Skeletal muscle satellite cell (primary cell): ENCODE measurements at regions not wholly inside any gene's neighbourhood (a gene's known extent, or its start where the extent isn't known, plus 50 kb on each side); places are given as distances from the start of the nearest gene placed in this dataset.
A peak's percentile ranks its signal among the peaks of the same experiment; 100 is the strongest.

Experiments used
- H3K27me3 ChIP-seq: 2 replicates; pipeline ENCODE4 v1.7.0; 2013; ENCODE audit warnings: low read length; ENCODE audit not compliant: control insufficient read depth, insufficient read depth
- H3K36me3 ChIP-seq: 2 replicates; pipeline ENCODE4 v1.7.0; 2013; ENCODE audit warnings: mild to moderate bottlenecking, control low read depth, low read length; ENCODE audit not compliant: insufficient read depth
- H3K4me1 ChIP-seq: 2 replicates; pipeline ENCODE4 v1.7.0; 2013; ENCODE audit warnings: low read length; ENCODE audit not compliant: control insufficient read depth, insufficient read depth
- H3K4me2 ChIP-seq: 2 replicates; pipeline ENCODE4 v1.7.0; 2013; ENCODE audit warnings: mild to moderate bottlenecking, low read length
- H3K4me3 ChIP-seq: 2 replicates; pipeline ENCODE4 v1.7.0; 2013; ENCODE audit warnings: low read length
- H3K9ac ChIP-seq: 2 replicates; pipeline ENCODE4 v1.7.0; 2013; ENCODE audit warnings: mild to moderate bottlenecking, low read depth, low read length, moderate library complexity
- H3K9me3 ChIP-seq: replicated peaks from 2 replicates; pipeline ENCODE4 v1.7.0; 2013; ENCODE audit warnings: mild to moderate bottlenecking, control low read depth, low read length

DNA sequence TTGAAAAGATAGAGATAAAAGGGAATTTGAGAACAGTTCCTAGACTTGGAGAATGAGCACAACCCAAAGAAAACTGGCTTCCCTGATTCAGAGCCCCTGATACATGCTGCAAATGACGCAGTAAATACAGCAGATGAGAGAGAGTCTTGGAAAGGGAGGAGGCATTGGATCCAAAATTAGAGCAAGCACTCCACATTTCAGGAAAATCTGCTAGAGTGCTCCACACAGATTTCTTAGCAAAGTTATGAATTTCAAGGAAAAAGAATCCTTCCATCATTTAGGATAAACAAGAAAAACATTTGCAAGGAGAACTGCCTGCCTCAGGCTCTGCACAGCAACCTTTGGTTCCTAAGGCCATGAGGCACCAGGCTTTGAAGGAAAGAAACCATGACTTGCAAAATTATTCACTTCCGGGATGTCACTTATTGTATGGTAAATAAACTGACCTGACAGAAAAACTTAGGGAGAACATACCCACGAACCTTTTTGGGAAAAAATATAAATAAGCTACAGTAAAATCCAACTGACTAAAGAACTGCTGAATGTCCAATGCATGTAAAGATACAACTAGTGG is 89.8 kb upstream of the RTL6 start:
- Histone ChIP-seq H3K36me3 (no peaks in the 10 kb centered on the region), H3K4me1 (no peaks in the 10 kb centered on the region), H3K4me3 (no peak overlapping the region), H3K4me2 (no peak overlapping the region), H3K27me3 (peaks cover 26% of the 10 kb centered on the region), H3K9me3 (no peaks in the 10 kb centered on the region), H3K9ac (no peak overlapping the region)

DNA sequence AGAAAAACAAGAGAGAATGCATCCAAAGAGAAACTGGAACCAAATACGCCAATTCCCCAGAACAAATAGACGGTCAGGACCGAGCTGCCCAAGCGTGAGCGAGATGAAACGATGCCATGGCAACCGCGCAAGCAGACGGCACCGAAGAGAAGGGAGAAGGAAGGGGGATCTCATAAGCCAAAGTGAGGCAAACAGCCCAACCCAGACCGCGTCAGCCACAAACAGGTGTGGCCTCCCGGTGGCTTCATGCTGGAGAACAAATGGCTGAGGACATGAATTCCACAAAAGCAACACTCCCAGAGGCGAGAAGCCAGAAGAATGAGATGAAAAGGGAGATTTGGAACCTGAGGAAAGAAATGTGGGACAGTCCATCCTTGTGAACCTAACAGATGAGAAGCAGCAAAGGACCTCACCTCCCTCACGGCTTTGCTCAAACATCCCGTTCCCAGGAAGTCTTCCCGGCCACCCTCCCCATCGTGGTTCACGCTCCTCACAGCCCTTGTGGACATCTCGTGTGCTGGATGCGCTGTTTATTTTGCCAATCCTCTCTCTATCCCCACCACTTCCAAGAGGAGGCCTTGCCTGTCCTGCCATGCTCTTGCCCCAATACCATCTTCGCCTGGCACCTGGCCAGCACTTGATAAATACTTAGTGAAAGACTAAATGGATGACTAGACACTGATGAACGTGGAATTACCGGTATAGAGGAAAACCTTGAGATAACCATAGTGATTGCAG is 89.1 kb upstream of the RTL6 start:
- peaks cover 26% of the 10 kb centered on the region for H3K27me3 ChIP-seq
- peak overlapping the region; percentile 50 for H3K4me2 ChIP-seq
- no peaks in the 10 kb centered on the region for H3K4me1 ChIP-seq
- no peaks in the 10 kb centered on the region for H3K36me3 ChIP-seq
- H3K9me3 ChIP-seq = no peaks in the 10 kb centered on the region
- H3K9ac ChIP-seq = no peak overlapping the region
- H3K4me3 ChIP-seq = no peak overlapping the region

DNA sequence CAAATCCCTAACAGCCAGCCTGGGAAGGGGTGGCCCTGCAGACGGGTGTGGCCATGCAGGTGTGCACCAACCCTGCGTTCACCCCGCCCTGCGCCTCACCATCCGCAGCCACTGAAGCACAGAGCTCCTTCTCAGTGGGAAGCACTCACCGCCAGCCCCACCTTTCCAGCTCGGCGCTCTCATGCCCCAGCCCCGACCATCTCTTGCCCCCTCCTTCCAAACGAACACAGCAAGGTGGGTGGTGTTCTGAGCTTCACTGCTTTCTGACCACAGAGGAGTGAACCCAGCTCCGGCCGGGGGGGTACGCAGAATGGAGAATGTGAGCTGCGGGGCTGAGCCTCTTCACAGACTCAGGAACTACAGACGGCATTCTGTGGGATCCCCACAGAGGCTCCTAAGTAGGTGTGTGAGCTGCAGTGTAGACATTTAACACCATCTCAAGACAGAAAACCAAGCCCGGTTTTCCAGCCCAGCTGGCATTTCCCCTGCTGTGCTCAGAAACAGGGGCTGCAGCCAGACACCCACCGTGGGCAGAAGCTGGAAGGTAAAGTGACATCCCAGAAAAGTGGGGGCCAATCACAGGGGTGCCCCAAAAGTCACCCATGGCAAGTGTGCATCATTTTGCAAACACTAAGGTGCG is 88.4 kb upstream of the RTL6 start:
- Histone ChIP-seq H3K4me2 (peak overlapping the region; percentile 50), H3K27me3 (peaks cover 26% of the 10 kb centered on the region), H3K36me3 (no peaks in the 10 kb centered on the region), H3K9ac (no peak overlapping the region), H3K4me3 (no peak overlapping the region), H3K4me1 (no peaks in the 10 kb centered on the region), H3K9me3 (no peaks in the 10 kb centered on the region)

DNA sequence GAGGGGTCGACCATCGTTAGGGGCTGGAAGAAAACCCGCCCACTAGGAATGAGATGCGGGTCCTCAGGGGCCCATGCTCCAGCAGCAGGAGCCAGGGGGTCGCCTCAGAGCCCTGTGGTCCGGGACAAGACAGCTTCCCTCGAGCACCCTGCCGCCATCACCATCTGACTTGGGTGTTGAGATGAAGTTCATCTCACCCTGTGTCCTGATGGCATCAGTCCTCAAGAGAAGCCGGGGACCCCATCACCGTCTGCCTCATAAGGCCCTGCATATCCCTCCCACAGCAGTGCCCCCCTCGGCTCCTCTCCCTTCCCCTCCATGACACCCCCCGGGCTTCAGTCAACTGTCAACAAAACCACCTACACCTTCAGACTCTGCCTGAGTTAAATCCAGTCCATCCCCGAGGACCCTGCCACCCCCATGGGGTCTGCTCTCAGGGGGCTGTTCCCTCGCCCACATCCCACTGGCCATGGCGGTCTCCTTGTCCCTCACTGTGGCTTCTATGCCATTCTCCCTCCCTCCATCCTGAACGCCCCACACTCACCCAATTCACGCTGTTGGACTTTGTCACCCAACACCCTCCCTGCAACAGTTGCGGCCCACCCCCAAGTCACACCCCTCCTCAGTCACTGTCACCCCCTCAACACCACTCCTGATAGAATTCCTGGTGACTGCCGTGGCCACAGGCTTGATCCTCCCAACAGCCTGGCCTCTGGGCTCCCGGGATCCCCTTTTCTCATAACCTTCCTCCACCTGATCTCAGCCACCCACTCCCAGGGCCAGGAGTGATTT is 87.7 kb upstream of the RTL6 start:
- no peak overlapping the region for H3K4me3 ChIP-seq
- no peak overlapping the region for H3K4me2 ChIP-seq
- H3K4me1 ChIP-seq = no peaks in the 10 kb centered on the region
- H3K36me3 ChIP-seq = no peaks in the 10 kb centered on the region
- H3K9ac ChIP-seq = no peak overlapping the region
- no peaks in the 10 kb centered on the region for H3K9me3 ChIP-seq
- peaks cover 32% of the 10 kb centered on the region for H3K27me3 ChIP-seq

DNA sequence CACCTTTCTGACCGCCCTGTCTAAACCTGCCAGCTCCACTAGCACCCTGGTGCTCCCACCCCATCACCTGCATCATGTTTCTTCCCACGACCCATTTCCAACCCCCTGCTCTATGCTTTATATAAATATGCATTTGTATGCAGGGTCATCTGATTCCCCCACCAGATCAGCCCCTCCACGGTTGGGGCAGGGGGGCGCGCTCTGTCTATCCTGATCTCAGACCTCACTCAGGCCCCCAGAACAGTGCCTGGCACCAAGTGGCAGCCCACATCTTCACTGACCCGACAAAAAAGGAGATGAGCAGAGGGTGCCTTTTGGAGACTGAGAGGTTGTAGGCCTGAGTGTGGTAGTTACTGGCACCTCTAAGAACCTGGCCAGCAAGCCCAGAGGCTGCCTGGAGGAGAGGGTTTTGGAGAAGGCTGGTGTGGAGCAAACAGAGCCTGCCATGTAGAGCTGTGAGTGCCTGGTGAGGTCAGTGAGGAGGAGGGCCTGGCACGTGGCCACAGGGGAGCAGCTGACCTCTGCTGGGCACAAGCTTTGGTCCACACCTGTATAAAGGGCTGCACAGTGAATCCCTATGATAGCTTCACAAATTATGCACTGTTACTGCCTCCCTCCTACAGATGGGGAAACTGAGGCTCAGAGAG is 86.3 kb upstream of the RTL6 start:
- Histone ChIP-seq H3K4me1 (no peaks in the 10 kb centered on the region), H3K9ac (no peak overlapping the region), H3K27me3 (peaks cover 44% of the 10 kb centered on the region), H3K36me3 (no peaks in the 10 kb centered on the region), H3K4me3 (no peak overlapping the region), H3K9me3 (no peaks in the 10 kb centered on the region), H3K4me2 (no peak overlapping the region)

DNA sequence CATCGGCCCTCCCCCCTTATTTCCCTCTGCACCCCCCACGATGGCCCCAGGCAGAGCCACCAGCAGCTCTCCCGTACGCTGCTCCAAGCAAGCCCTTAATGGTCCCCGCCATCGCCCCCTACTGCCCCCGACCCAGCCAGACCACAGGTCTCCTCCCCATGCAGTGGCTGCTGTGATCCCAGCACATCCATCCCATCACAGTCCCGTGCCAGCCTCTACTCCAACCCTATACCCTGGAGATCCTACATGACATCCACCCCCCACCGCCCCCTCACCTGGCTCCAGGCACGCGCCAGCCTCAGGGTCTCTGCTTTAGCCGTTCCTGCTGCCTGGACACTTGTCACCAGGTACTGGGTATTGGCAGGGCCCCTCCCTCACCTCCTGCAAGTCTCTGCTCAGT is 85.8 kb upstream of the RTL6 start:
- no peaks in the 10 kb centered on the region for H3K4me1 ChIP-seq
- no peak overlapping the region for H3K4me2 ChIP-seq
- H3K36me3 ChIP-seq = no peaks in the 10 kb centered on the region
- H3K9ac ChIP-seq = no peak overlapping the region
- no peaks in the 10 kb centered on the region for H3K9me3 ChIP-seq
- no peak overlapping the region for H3K4me3 ChIP-seq
- H3K27me3 ChIP-seq = peaks cover 49% of the 10 kb centered on the region

DNA sequence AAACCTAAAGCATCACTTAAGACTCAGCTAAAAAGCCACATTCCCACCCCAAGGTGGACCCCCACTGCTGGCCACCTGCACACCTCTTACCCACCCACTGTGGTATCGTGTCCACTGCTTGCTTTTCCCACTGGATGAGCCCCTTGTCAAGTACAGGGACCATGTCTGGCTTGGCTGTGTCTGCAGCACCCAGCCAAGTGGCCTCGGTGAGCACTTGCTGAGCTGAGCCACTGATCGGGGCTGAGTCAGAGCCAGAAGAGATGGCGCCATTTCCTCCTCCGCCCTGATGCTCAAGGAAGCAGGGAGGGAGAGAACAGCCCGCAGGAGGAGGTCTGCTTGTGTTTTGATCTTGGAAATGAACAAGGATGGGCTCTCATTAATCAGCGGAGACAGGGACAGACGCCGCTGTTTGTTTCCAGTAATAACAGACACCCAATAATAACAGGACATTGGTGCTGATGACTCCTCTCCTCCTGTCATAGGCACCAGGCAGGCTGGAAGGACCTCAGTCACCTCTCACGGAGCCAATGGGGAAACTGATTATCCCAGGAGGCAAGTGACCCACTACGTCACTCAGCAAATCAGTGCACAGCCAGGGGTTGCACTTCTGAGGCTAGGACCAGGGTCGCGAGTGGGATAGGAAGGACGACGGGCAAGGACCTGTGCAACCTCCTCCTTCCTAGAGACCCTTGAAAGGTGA is 85.2 kb upstream of the RTL6 start:
- Histone ChIP-seq H3K9me3 (no peaks in the 10 kb centered on the region), H3K36me3 (no peaks in the 10 kb centered on the region), H3K4me3 (no peak overlapping the region), H3K4me2 (no peak overlapping the region), H3K27me3 (peaks cover 55% of the 10 kb centered on the region), H3K4me1 (no peaks in the 10 kb centered on the region), H3K9ac (no peak overlapping the region)

DNA sequence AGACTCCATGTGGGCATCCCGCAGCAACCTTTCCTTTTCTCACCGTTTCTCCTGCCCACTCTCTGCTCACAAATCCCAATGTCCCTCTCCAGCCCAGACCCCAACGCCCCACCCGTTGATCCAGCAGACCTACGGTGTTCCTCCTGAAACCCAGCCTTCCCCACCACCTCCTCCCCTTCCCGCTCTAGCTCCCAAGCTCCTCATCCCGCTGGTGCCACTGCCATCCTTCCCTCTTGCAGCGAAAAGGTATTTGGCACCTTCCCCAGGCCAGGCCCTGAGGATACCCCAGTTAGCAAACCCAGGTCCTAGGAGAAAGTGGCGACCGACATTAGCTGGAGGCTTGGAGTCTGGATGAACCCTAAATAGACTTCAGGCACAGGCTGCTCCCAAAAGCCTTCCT is 84.0 kb upstream of the RTL6 start:
- no peak overlapping the region for H3K4me3 ChIP-seq
- no peaks in the 10 kb centered on the region for H3K9me3 ChIP-seq
- no peak overlapping the region for H3K4me2 ChIP-seq
- peaks cover 56% of the 10 kb centered on the region for H3K27me3 ChIP-seq
- no peaks in the 10 kb centered on the region for H3K36me3 ChIP-seq
- H3K9ac ChIP-seq = no peak overlapping the region
- no peaks in the 10 kb centered on the region for H3K4me1 ChIP-seq

DNA sequence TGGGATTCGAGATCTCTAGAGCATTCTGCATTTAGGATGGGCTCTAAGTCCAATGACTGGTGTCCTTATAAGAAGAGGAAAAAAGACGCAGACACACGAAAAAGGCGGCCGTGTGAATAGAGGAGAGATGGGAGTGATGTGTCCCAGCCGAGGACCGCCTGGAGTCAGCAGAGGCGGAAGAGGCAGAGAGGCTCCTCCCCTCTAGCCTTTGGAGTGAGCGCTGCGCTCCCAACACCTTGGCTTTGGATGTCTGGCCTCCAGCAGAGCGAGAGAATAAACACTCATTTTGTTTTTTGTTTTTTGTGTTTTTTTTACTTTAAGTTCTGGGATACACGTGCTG is 83.0 kb upstream of the RTL6 start:
- Histone ChIP-seq H3K4me1 (no peaks in the 10 kb centered on the region), H3K9me3 (no peaks in the 10 kb centered on the region), H3K9ac (no peak overlapping the region), H3K27me3 (peaks cover 52% of the 10 kb centered on the region), H3K4me3 (no peak overlapping the region), H3K4me2 (no peak overlapping the region), H3K36me3 (no peaks in the 10 kb centered on the region)

DNA sequence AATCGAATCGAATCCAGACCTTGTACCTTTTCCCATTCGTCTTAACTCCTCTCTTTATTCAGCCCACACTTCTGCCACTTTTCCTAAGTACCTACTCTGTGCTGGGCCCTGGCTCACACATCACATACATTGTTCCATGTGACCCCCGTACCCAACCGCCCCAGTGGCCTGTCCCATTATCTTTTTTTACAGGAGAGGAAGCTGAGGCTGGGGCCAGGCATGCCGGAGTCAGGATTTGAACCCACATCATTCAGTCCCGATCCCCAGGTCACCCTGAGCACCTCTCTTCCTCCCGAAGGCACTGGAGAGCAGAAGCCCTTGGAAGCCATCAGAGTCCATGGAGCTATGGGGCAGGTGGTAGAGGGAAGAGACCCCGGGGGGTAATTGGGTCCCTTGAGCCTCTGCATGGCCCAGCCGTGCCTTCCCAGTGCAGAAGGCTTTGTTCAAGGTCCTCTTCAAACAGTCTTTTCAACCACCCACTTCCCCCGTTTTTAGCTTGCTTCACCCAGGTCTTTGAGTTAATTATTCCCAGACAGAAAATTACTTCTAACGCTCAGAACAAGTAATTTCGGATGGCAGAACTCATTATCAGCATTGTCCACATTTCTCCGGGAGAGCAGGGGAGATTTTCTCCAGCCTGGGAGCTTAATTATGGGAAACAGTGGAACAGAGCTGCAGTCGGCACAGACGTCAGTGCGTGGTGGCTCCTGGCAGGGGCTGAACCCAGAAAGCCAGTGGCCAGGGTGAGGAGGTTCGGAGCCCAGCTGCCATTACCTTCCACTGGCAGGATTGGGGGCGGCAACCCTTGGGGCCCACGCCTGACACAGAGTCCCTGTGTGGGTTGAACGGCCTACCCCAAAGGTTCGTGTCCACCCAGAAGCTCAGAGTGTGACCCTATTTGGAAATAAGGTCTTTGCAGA is 82.4 kb upstream of the RTL6 start:
- peaks cover 48% of the 10 kb centered on the region for H3K27me3 ChIP-seq
- H3K9ac ChIP-seq = no peak overlapping the region
- no peaks in the 10 kb centered on the region for H3K36me3 ChIP-seq

More for the DNA sequence above, 82.4 kb upstream of the RTL6 start:
- Histone ChIP-seq H3K4me2 (no peak overlapping the region), H3K4me3 (no peak overlapping the region), H3K9me3 (no peaks in the 10 kb centered on the region), H3K4me1 (no peaks in the 10 kb centered on the region)
